Testis (tissue), 2 donors: ENCODE measurements at regions not wholly inside any gene's neighbourhood (a gene's known extent, or its start where the extent isn't known, plus 50 kb on each side); places are given as distances from the start of the nearest gene placed in this dataset.

Experiments
- DNase-seq: peaks from one replicate; pipeline ENCODE4 v3.0.0-alpha.2; 2019
- H3K27ac ChIP-seq, 2 donors: fragments of 200-600 bp; sonication (generic); one replicate each; pipeline ENCODE4 v1.5.1; 2019
- H3K27me3 ChIP-seq: fragments of 200-600 bp; sonication (generic); one replicate; pipeline ENCODE4 v1.5.1; 2019
- H3K36me3 ChIP-seq: fragments of 200-600 bp; sonication (generic); one replicate; pipeline ENCODE4 v1.5.1; 2017; ENCODE audit warnings: low read depth; ENCODE audit errors: missing control alignments
- H3K4me1 ChIP-seq: fragments of 200-600 bp; sonication (generic); one replicate; pipeline ENCODE4 v1.5.1; 2019
- H3K4me3 ChIP-seq, 2 donors: fragments of 200-600 bp; sonication (generic); one replicate each; pipeline ENCODE4 v1.5.1; 2017 to 2019
- H3K9me3 ChIP-seq: fragments of 200-600 bp; sonication (generic); one replicate; pipeline ENCODE4 v1.5.1; 2017
- CTCF ChIP-seq, 3 experiments: fragments of 450-650 bp in 2 of 3; fragments of 200-600 bp in 1 of 3; sonication (generic) in 1 of 3; IDR thresholded peaks; one replicate each; pipeline ENCODE4 v1.5.1; 2016 to 2019; ENCODE audit warnings: antibody characterized with exemption in 3 of 3, mild to moderate bottlenecking in 2 of 3, moderate library complexity in 1 of 3
- POLR2A ChIP-seq: fragments of 450-650 bp; IDR thresholded peaks from one replicate; pipeline ENCODE4 v1.6.1; 2017; ENCODE audit warnings: antibody characterized with exemption, mild to moderate bottlenecking, moderate library complexity
- WGBS, 2 donors: methylation state at CpG; one replicate each; pipeline ENCODE4 v1.1.5; 2018; 5-methylcytosine and 5-hydroxymethylcytosine counted together
- intact Hi-C: fragments of 100-400 bp; cut with DNase I; formaldehyde crosslinking; loops from one replicate; pipeline ENCODE4 v1.15.1; 2023; ENCODE audit warnings: low total_unique reads

- intact Hi-C loops: no loop called here
- Histone ChIP-seq H3K36me3 (no peaks in the 10 kb centered on the region), H3K9me3 (no peaks in the 10 kb centered on the region), H3K27ac (no peak overlapping the region), H3K4me1 (no peaks in the 10 kb centered on the region), H3K27me3 (no peaks in the 10 kb centered on the region), H3K4me3 (no peak overlapping the region)
- 70 to 73% methylated on average over 4 of the region's 4 CpGs for WGBS, 2 donors
- TF ChIP-seq POLR2A (no peak), CTCF (IDR thresholded peaks at IDR 0.05) (no peak)
- DNase-seq: no peak
Measured at GRCh38 chr4:162645381-162645780, 481.6 kb upstream of the FSTL5 start.

- H3K27ac ChIP-seq: no peak overlapping the region
- H3K4me3 ChIP-seq: no peak overlapping the region
- H3K36me3 ChIP-seq: no peaks in the 10 kb centered on the region
- intact Hi-C loops: no loop called here
- no peaks in the 10 kb centered on the region for H3K9me3 ChIP-seq
- no peak for TF ChIP-seq POLR2A
- TF ChIP-seq CTCF (IDR thresholded peaks at IDR 0.05): no peak
- DNase-seq: no peak
- H3K4me1 ChIP-seq: no peaks in the 10 kb centered on the region
- WGBS, 2 donors: 70 to 71% methylated on average over 1 of the region's 1 CpG
- H3K27me3 ChIP-seq: no peaks in the 10 kb centered on the region
Measured at GRCh38 chr4:162644346-162644745, 480.5 kb upstream of the FSTL5 start.

GRCh38 chr4:162640152-162640551, 476.4 kb upstream of the FSTL5 start:
- no peak overlapping the region for H3K27ac ChIP-seq
- no peak for DNase-seq
- no peak overlapping the region for H3K4me3 ChIP-seq
- H3K4me1 ChIP-seq: no peaks in the 10 kb centered on the region
- intact Hi-C loops: no loop called here
- no peaks in the 10 kb centered on the region for H3K9me3 ChIP-seq
- no peaks in the 10 kb centered on the region for H3K36me3 ChIP-seq
- TF ChIP-seq CTCF (IDR thresholded peaks at IDR 0.05): no peak
- H3K27me3 ChIP-seq: no peaks in the 10 kb centered on the region
- whole genome bisulfite sequencing, 2 donors: 79 to 87% methylated on average over 13 of the region's 13 CpGs

- intact Hi-C loops: no loop called here
- Histone ChIP-seq H3K27ac (no peak overlapping the region), H3K4me3 (no peak overlapping the region)
Measured at GRCh38 chr4:162634390-162634789, 470.6 kb upstream of the FSTL5 start.

More at GRCh38 chr4:162634390-162634789, 470.6 kb upstream of the FSTL5 start:
- DNase-seq: no peak
- 65 to 66% methylated on average over 2 of the region's 2 CpGs for WGBS, 2 donors
- TF ChIP-seq CTCF (IDR thresholded peaks at IDR 0.05) (no peak), POLR2A (no peak)
- Histone ChIP-seq H3K4me1 (no peaks in the 10 kb centered on the region), H3K9me3 (no peaks in the 10 kb centered on the region), H3K36me3 (no peaks in the 10 kb centered on the region), H3K27me3 (no peaks in the 10 kb centered on the region)
